ENCODE measurements at regions not wholly inside any gene's neighbourhood (a gene's known extent, or its start where the extent isn't known, plus 50 kb on each side); places are given as distances from the start of the nearest gene placed in this dataset.

DNA sequence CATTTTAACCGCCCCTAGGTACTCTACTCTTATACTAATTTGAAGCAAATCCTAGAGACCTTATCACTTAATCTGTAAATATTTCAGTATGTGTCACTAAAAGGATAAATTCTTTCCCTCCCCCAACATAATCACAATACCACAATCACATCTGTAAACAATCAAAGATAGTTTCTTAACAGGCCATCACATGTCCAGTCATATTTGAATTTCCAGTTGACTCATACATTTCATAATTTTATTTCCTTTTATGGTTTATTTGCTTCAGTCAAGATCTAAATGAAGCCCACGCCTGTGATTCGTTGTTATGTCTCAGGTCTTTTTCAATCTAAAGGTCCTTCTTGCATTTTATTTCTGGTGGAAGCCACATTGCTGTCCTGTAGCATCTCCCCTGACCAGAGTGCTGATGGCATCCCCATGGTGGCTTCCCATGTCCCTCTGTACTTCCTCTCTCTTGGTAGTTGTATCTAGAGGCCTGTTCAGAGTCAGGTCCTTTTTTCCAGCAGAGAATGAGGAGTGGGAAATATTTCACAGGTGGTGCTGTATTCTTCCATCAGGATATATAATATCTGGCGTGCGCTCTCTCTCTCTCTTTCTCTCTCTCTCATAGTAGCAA is 128.6 kb upstream of the SLC22A23 start:
- TF ChIP-seq, protein P1, sequence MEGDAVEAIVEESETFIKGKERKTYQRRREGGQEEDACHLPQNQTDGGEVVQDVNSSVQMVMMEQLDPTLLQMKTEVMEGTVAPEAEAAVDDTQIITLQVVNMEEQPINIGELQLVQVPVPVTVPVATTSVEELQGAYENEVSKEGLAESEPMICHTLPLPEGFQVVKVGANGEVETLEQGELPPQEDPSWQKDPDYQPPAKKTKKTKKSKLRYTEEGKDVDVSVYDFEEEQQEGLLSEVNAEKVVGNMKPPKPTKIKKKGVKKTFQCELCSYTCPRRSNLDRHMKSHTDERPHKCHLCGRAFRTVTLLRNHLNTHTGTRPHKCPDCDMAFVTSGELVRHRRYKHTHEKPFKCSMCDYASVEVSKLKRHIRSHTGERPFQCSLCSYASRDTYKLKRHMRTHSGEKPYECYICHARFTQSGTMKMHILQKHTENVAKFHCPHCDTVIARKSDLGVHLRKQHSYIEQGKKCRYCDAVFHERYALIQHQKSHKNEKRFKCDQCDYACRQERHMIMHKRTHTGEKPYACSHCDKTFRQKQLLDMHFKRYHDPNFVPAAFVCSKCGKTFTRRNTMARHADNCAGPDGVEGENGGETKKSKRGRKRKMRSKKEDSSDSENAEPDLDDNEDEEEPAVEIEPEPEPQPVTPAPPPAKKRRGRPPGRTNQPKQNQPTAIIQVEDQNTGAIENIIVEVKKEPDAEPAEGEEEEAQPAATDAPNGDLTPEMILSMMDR (conservative IDR thresholded peaks at IDR 0.05 in 1 of 2, IDR thresholded peaks at IDR 0.05 in 1 of 2; ENCODE audit: extremely low read depth in 1 of 2, insufficient read depth in 1 of 2, low read depth in 1 of 2, low read length in 2 of 2) = no peak
- no peak for TF ChIP-seq EZH2 (IDR thresholded peaks at IDR 0.05; ENCODE audit: borderline replicate concordance, low read length)

All from mammary epithelial cell (primary cell).